Tibial nerve (tissue), 4 donors: ENCODE measurements at regions not wholly inside any gene's neighbourhood (a gene's known extent, or its start where the extent isn't known, plus 50 kb on each side); places are given as distances from the start of the nearest gene placed in this dataset.

ENCODE experiments used
- CTCF ChIP-seq, 5 experiments: fragments of 200-600 bp in 3 of 5; fragments of 450-650 bp in 2 of 5; sonication (generic) in 3 of 5; IDR thresholded peaks; one replicate each; pipeline ENCODE4 v1.5.1; 2016 to 2019; ENCODE audit warnings: antibody characterized with exemption in 5 of 5, mild to moderate bottlenecking in 3 of 5, moderate library complexity in 2 of 5
- EP300 ChIP-seq, 2 donors: sonication (generic); formaldehyde crosslinking; IDR thresholded peaks; one replicate each; pipeline ENCODE4 v1.6.1; 2017; ENCODE audit warnings: antibody characterized with exemption in 2 of 2, mild to moderate bottlenecking in 1 of 2
- POLR2A ChIP-seq, 2 donors: fragments of 450-650 bp; IDR thresholded peaks; one replicate each; pipeline ENCODE4 v1.6.1; 2017; ENCODE audit warnings: antibody characterized with exemption in 2 of 2, mild to moderate bottlenecking in 2 of 2, moderate library complexity in 2 of 2

GRCh38 chr1:58317694-58318093 is 228.8 kb downstream of the OMA1 start:
- no peak for TF ChIP-seq CTCF (IDR thresholded peaks at IDR 0.05)
- no peak for TF ChIP-seq EP300 (IDR thresholded peaks at IDR 0.05)
- TF ChIP-seq POLR2A (IDR thresholded peaks at IDR 0.05), result no peak
